Left ventricle myocardium superior (tissue), 1 donor: ENCODE measurements at regions not wholly inside any gene's neighbourhood (a gene's known extent, or its start where the extent isn't known, plus 50 kb on each side); places are given as distances from the start of the nearest gene placed in this dataset.
"Not testable (repeated sequence)": the region's sequence is repeated elsewhere in the genome, so short reads cannot be mapped to it uniquely, and the experiment has no call there.

Experiments used
- ATAC-seq: fragments of 200-7000 bp; cut with Tn5 transposase; one replicate; pipeline ENCODE4 v1.9.1; 2020; ENCODE audit warnings: mild to moderate bottlenecking, moderate library complexity
- DNase-seq: peaks from one replicate; pipeline ENCODE4 v3.0.0-alpha.2; 2020
- intact Hi-C: fragments of 100-400 bp; cut with micrococcal nuclease; formaldehyde crosslinking; loops from one replicate; pipeline ENCODE4 v1.11.0; 2022
- donor health status: DM: no; HTN: yes; CAD: no; lungs with severe emphysema.

DNA sequence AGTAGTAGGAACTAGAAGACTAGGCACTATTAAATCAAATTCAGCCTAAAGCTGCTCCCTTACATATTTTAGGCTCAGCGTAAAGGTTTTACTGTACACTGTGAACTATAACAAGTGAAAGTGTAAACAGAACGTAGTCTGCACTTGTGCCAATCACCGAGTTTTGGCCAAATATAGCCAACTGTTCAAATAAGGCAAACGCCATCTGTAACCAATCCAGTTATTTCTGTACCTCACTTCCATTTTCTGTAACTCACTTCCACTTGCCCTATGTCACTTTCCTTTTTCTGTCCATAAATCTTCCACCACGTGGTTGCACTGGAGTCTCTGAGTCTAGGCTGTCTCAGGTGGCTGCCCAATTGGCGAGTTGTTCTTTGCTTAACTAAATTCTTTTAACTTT lies 2132.2 kb downstream of the LRRC4C start:
- DNase-seq: no peak
- ATAC-seq: no peak
- intact Hi-C loops: no loop called here

DNA sequence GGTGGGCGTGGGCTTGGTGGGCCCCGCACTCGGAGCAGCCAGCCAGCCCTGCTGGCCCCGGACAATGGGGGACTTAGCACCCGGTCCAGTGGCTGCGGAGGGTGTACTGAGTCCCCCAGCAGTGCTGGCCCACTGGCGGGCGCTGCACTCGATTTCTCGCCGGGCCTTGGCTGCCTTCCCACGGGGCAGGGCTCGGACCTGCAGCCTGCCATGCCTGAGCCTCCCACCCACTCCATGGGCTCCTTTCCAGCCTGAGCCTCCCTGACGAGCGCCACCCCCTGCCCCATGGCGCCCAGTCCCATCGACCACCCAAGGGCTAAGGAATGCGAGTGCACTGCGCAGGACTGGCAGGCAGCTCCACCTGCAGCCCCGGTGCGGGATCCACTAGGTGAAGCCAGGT lies 2147.6 kb downstream of the LRRC4C start:
- ATAC-seq, DNase-seq, intact Hi-C loops: not testable (repeated sequence)

DNA sequence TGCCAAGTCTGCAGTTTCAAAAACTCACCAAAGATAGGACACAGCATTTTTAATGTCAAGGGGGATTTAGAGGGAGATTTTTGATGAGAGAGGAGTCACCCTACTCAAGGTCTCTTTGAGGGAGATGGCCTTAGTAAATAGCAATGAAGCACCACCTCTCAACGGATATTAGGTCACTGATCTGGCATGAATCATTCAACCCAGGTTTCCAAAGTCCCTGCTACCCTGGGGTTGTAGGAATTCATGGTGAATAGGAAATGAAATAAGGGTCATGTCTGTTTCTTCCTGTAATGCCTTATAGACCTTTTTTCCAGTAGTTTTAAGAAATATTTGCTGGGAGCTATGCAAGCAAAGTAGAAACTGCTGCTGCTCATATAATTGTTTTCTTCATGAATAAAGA lies 2154.9 kb downstream of the LRRC4C start:
- ATAC-seq (no peak), DNase-seq (no peak)
- intact Hi-C loops: no loop called here

DNA sequence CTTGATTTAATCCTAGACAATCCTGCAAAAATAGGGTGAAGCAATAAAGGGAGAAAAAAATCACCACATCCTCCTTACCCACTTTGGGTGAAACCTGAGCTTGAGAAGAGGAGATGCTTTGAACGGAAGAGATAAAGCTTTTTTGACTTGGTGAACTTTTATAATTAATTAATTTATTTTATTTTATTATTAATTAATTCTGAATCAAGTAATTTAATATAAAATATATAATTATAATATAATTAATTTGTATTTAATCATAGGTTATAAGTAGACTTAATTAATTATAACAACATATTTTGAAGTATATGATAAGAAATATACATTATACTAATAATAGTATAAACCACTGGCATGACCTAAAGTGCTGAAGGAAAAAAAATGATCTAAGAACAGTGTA lies 2164.8 kb downstream of the LRRC4C start:
- DNase-seq (no peak), ATAC-seq (no peak)
- intact Hi-C loops: no loop called here

DNA sequence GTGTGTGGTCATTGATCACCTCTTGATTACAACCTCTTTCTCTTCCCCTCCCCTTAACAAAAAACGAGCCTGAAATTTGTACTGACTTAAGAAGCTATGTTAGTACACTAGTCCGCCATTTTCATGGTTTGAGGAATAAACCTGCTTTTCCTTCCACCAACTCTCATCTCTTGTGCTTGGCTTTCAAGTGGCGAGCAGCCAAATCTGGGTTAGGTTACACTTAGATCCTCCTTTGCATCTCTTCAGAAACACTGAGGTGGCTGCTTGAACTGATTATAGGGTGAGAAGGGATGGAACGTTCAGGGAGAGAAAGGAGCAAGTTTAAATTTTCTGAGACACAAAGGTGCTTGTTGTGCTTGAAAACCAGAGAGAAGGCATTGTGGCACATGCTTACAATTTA lies 2171.4 kb downstream of the LRRC4C start:
- ATAC-seq: no peak

DNA sequence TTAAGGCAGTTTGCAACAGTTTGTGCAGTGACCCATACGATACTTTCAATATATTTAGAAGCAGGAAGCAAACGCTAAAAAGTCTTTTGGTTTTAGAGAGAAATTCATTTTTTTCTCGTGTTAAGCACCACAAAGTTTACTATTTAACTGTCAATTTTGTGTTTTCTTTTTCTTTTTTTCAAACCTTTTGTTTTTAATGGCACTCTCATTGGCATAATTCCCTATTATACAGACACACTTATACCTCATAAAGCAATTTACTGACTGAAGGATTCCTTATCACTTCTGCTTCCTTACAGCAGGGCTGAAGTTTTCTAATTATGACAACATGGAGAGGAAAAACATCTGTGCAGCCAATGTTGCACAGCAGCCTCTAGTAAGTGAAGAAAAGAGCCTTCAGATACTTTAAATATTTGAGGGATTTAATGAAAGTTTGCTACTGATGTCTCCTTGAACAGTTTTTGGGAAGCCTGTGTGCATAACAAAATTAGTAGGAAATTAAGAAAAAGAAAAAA lies 2191.2 kb downstream of the LRRC4C start:
- DNase-seq (no peak), ATAC-seq (no peak)
- intact Hi-C loops: no loop called here

More for the DNA sequence above, 2171.4 kb downstream of the LRRC4C start:
- DNase-seq: no peak
- intact Hi-C loops: no loop called here

DNA sequence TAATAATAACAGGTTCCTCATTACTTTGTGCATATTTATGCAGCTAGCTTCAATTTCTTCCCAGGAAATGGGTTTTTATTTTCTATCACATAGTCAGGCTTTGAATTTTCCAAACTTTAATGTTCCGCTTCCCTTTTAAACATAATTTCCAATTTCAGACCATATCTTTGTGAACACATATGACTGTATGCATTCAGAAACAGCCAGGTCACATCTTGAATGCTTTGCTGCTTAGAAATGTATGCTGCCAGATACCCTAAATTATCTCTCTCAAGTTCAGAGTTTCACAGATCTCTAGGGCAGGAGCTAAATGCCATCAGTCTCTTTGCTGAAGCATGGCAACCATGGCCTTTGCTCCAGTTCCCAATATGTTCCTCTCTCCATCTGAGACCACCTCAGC lies 2203.8 kb downstream of the LRRC4C start:
- DNase-seq: no peak
- intact Hi-C loops: no loop called here
- ATAC-seq: no peak

DNA sequence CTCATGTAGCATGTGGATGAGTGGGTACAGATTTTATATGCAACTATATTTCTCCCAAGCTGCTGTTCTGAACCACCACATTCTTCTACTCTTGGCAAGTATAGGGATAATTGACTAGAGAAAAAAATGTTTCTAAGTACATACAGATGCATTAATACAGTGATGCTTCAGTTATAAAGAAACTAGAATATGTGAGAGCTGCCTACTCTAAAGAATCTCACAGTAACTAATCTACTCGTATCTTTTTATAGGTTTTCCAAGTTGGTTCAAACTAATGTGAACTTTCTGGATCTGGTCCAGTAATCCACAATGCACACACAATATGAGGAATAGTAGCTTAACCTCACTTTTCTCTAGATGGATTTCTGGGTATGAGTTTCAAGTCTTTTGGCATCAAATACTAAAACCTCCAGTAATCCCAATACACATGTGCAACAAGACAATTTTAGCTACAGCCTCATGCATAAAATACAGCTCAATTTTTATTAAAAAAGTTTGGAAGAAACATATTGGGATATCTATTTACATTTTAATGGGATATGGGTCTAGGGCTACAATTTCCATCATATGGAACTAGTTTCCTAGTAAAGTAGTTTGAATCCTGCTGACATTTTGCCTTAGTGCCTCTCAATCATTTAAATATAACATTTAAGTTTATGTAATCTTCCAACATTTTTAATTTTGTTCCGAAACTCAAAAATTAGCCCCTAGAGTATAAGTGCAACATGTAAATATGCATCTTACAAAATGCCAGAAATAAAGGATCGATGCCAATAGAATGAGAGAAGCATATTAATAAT lies 2209.7 kb downstream of the LRRC4C start:
- ATAC-seq (no peak), DNase-seq (no peak)
- intact Hi-C loops: no loop called here

DNA sequence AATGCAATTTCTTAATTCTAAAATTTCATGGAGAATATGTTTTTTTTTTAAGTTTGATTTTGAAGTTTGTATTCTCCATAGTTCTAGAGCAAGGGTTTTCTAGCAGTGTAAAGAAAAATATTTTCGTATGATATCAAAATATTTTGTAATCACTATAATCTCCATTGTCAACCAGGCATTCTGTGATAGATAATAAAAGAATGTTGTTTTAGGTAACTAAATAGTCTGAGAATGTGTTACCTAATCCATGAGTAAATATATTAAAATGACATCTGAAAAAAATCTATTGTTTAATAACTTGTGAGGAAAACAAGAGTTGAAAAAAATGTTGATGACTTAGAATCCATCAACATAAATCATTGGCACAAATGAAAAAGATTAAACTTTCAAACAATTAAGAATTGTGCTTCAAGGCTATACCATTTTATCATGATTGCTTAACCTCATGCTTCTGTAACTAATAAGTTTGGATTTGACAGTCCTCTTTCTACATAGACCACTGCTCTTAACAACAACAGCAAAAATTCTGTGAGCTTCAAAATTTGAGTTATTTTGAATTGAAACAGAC lies 2211.8 kb downstream of the LRRC4C start:
- no peak for DNase-seq
- intact Hi-C loops: no loop called here
- no peak for ATAC-seq

DNA sequence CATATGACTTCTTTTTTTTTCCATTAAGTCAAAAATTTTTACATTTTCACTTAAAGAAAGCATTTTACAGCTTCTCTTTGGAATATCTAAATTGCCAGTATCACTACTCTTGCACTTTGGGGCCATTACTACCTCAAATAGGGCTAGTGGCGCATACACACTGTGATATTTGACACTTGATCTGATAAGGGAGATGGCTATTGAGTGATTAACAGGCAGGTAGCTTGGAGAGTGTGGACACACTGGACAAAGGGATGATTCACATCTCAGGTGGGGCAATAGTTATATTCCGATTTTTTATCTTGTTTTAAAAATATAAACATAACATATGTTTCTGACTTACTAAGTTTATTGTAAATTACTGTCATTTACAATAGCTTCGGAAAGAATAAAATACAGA lies 2219.9 kb downstream of the LRRC4C start:
- ATAC-seq: no peak
- intact Hi-C loops: no loop called here
- DNase-seq: no peak

DNA sequence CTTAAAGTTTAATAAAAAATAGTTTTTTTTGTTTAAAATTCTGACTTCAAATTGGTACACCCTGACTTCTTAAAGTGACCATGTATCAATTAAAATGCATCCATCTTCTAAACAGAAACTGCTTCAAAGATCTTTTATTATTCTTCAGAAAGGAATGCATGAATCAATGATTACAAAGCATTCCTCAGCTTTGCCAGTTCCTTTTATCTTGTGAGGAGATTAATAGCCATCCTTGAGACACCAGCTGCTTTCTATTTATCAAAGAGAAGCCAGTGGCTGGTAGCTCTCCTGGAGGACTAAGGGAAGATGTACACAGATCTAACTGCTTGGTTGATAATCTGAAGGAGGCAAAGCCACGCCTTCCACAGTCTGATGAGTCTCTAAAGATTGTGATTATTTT lies 2222.5 kb downstream of the LRRC4C start:
- intact Hi-C loops: no loop called here
- DNase-seq (no peak), ATAC-seq (no peak)

DNA sequence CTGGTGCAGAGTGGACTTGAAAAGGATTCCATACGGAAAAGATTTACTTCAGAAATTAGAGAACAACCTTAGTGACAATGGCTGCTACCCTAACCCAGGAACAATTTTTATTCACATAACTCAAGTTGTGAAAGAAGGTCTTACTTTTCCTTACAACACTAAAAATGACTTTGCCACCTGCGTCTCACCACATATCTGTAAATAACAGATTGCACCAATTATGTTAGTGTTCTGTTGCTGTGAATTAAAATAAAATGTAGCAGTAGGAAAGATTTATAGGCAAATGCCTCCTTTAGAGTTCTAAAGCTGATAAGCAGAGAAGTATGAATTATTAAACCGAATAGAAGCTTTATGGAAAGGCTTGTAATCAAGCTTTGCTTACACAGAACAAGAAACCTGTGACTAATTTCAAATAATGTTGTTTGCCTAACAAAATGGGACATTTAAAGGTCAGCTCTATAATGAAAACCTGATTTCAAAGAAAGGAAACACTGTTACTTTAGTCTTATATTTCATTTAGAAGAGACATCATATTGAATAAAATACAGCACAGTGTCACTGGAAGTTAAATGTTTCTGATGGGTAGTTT lies 2237.8 kb downstream of the LRRC4C start:
- DNase-seq: no peak
- intact Hi-C loops: no loop called here
- ATAC-seq: no peak

DNA sequence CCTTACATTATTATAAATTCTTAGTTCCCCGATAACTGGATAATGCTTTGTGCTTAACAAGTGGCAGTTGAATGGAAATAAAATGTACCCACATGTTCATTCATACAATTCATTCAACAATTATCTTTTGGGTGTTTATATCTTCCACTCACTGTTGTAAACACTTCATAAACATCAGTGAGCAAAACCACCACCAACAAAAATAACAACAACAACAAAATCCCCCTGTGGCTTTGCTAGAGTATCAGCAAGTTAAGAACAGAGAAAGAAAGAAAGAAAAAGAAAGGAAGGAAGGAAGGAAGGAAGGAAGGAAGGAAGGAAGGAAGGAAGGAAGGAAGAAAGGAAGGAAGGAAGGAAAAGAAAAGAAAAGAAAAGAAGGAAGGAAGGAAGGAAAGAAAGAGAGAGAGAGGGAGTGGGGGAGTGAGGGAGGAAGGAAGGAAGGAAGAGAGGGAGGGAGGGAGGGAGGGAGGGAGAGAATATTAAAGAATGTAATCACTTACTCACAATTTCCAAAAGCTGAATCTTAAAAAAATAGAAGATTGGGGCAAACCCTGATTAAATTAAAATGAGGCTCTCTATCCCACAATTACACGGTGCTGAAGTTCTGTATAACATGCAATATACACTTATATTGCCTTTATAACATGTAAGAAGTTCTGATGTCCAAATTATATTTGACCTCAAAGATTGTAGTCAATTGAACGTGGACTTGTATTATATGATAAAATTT lies 2238.8 kb downstream of the LRRC4C start:
- DNase-seq (no peak), ATAC-seq (no peak)
- intact Hi-C loops: no loop called here

DNA sequence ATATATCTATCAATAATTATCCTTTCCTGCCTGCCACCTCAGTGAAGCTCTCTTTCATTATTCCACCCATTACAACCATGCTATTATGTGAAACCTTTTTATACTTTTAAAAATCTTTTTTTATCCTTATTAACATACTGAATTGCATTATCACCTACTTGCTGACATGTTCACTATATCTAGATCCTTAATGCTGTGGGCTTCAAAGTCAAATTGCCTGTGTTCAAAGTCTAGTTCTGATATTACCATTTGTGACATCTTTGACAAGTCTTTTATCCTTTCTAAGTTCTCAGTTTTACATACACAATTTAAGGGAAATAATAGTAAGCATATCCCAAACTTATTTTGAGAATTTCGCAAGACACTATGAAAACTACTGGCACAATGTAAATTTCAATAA lies 2239.4 kb downstream of the LRRC4C start:
- DNase-seq (no peak), ATAC-seq (no peak)
- intact Hi-C loops: no loop called here

DNA sequence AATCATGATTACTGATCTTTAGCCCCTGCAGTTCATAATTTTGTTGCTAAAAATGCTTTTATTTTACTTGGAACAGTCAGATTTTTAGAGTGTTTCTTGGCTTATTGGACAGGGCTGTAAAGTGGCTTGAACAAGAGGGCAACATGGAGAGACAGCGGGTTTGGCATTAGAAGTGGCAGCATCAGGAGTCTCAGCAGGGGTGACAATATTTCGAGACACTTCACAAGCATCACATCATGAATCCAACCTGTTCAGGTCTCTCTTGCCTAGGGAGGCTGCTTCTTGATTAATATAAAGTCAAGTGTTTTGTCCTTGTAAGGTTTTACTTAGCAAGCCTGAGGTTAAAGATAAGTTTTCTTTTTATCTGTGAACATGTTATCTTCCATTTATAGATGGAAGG lies 2249.5 kb downstream of the LRRC4C start:
- no peak for ATAC-seq
- no peak for DNase-seq
- intact Hi-C loops: no loop called here

DNA sequence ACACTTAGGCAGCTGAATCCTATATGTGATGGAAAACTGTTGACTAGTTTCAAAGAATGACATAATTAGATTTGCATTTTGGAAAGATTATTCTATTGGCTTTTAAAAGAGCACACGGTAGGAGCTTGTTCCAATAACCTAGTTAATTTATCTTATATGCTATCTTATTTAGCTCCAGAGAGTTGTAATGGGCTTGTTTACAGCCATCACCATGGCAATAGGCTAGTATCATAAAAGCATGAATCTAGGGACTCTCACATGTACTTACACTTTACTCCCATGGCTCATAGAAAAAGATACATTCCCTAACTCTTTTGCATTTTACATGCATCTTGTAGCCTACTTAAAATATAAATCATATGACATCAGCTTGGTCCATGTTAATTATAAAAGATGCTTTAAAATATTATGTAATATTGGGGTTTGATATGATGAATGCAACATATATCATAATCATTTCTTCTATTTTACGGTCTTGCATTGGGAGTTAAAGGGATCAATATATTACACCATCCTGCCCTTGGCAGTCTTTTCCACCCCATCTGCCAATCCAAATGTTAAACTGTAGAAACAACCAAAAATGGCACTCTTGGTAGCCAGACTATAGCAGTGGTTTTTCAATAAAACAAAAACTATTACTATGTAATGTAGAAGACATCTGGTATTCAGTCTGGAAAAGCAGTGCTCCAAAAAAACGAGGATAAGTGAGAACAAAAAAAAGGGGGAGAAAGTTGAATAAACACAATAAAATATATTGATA lies 2254.0 kb downstream of the LRRC4C start:
- intact Hi-C loops: no loop called here
- no peak for ATAC-seq
- no peak for DNase-seq

DNA sequence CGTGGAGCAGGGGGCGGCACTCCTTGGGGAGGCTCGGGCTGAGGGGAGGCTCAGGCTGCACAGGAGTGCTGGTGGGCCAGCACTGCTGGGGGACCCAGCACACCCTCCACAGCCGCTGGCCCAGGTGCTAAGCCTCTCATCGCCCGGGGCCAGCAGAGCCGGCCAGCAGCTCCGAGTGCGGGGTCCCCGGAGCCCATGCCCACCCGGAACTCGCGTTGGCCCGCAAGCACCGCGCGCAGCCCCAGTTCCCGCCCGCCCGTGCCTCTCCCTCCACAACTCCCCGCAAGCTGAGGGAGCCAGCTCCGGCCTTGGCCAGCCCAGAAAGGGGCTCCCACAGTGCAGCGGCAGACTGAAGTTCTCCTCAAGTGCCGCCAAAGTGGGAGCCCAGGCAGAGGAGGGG lies 2266.8 kb downstream of the LRRC4C start:
- ATAC-seq (no peak), DNase-seq (no peak)
- intact Hi-C loops: no loop called here

DNA sequence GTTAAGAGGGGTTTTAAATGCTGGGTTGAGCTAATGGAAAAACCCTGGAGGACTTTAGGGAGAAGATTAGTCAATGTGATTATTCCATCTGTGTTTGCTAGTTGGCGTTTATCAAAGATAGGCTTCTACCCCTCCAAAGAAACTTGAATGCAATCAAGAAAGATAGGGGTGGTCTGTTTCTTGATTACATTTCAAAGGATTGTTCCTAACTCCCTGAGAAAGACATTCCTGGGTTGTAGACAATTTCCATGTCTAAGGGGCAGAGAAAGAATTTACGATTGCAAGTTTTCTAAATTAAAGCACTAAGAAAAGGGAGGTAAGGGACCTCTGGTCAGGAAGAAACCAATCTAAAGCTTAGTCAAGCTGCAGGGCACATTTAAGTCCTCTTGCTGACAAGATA lies 2268.7 kb downstream of the LRRC4C start:
- no peak for ATAC-seq
- intact Hi-C loops: no loop called here
- no peak for DNase-seq

DNA sequence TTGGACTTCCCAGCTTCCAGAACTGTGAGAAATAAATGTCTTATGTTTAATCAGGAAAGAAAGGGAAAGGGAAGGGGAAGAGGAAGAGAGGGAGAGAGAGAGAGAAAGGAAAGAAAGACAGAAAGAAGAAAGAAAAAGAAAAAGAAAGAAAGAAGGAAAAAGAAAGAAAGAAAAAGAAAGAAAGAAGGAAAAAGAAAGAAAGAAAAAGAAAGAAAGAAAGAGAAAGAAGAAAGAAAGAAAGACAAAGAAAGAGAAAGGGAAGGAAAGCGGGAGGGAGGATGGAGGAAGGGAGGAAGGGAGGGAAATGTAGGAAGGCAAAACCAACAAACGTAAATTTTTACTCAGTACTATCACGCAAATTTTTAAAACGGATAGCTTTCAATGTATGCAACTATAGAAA lies 2281.8 kb downstream of the LRRC4C start:
- ATAC-seq: no peak
- intact Hi-C loops: no loop called here
- no peak for DNase-seq
